Spleen (tissue), 11 donors: ENCODE measurements at regions not wholly inside any gene's neighbourhood (a gene's known extent, or its start where the extent isn't known, plus 50 kb on each side); places are given as distances from the start of the nearest gene placed in this dataset.

Experiments used
- DNase-seq: peaks from one replicate; pipeline ENCODE4 v3.0.0-alpha.2; 2020
- H3K27ac ChIP-seq, 8 donors: fragments of 200-600 bp; sonication (generic) in 7 of 8; 1 replicate in 4 of 8; 2 replicates in 4 of 8; pipeline versions ENCODE4 v1.5.0 to v1.8.0; 2016 to 2021; ENCODE audit warnings: inconsistent platforms in 4 of 8, mild to moderate bottlenecking in 4 of 8, moderate library complexity in 1 of 8
- H3K27me3 ChIP-seq, 7 donors: fragments of 200-600 bp; sonication (generic) in 6 of 7; replicated peaks in 1 of 7; 1 replicate in 4 of 7; 2 replicates in 3 of 7; pipeline versions ENCODE4 v1.5.0 to v1.8.0; 2016 to 2021; ENCODE audit warnings: inconsistent platforms in 3 of 7, mild to moderate bottlenecking in 1 of 7
- H3K36me3 ChIP-seq, 6 donors: fragments of 200-600 bp; sonication (generic) in 5 of 6; 1 replicate in 4 of 6; 2 replicates in 2 of 6; pipeline versions ENCODE4 v1.5.0 to v1.8.0; 2016 to 2021; ENCODE audit warnings: inconsistent platforms in 2 of 6
- H3K4me1 ChIP-seq, 6 donors: fragments of 200-600 bp; sonication (generic) in 5 of 6; 1 replicate in 3 of 6; 2 replicates in 3 of 6; pipeline versions ENCODE4 v1.5.0 to v1.8.0; 2016 to 2021; ENCODE audit warnings: inconsistent platforms in 3 of 6
- H3K4me3 ChIP-seq, 8 donors: fragments of 200-600 bp; sonication (generic) in 7 of 8; 1 replicate in 4 of 8; 2 replicates in 4 of 8; pipeline versions ENCODE4 v1.5.0 to v1.8.0; 2016 to 2021; ENCODE audit warnings: inconsistent platforms in 4 of 8, mild to moderate bottlenecking in 4 of 8, moderate library complexity in 2 of 8
- H3K9me3 ChIP-seq, 8 donors: fragments of 200-600 bp; sonication (generic) in 7 of 8; 1 replicate in 4 of 8; 2 replicates in 4 of 8; pipeline versions ENCODE4 v1.5.0 to v1.8.0; 2016 to 2021; ENCODE audit warnings: inconsistent platforms in 4 of 8
- CTCF ChIP-seq, 11 experiments: fragments of 200-600 bp in 7 of 11; fragments of 450-650 bp in 4 of 11; sonication (generic) in 4 of 11; IDR thresholded peaks in 8 of 11; conservative IDR thresholded peaks in 3 of 11; 1 replicate in 7 of 11; 2 replicates in 4 of 11; pipeline versions ENCODE4 v1.4.0 to v1.8.0; 2016 to 2021; ENCODE audit warnings: antibody characterized with exemption in 11 of 11, inconsistent platforms in 4 of 11, mild to moderate bottlenecking in 1 of 11
- POLR2A ChIP-seq, 3 donors: fragments of 450-650 bp; IDR thresholded peaks; one replicate each; pipeline ENCODE4 v1.5.1; 2017; ENCODE audit warnings: antibody characterized with exemption in 3 of 3, mild to moderate bottlenecking in 1 of 3
- POLR2AphosphoS5 ChIP-seq, 3 donors: sonication (generic); formaldehyde crosslinking; IDR thresholded peaks; one replicate each; pipeline ENCODE4 v1.5.1; 2017; ENCODE audit warnings: antibody characterized with exemption in 3 of 3
- WGBS, 5 donors: extraction: QIAGEN DNeasy Blood & Tissue Kit in 3 of 5; methylation state at CpG; one replicate each; pipeline versions ENCODE4 v1.1.5 to v1.1.7; 2013 to 2018; 5-methylcytosine and 5-hydroxymethylcytosine counted together
- intact Hi-C: fragments of 100-400 bp; cut with DNase I; formaldehyde crosslinking; loops from one replicate; pipeline ENCODE4 v1.15.0; 2023; ENCODE audit warnings: low total_unique reads
- donor health status: healthy with polysubstance abuse.
- donor health status: DM: no; HTN: no; CAD: no; lungs with moderate emphysema.
- donor health status: DM: no; HTN: no; CAD: no.
- donor health status: Bipolar disorder and iron deficiency.
- donor health status: healthy.
- donor health status: DM: no; HTN: no; CAD: no.
- donor health status: DM: yes; HTN: yes; CAD: no.

GRCh38 chr13:63542770-63543169 is 2127.1 kb upstream of the PCDH20 start:
- no peaks in the 10 kb centered on the region for H3K27me3 ChIP-seq
- 62 to 91% (median 79%) methylated on average over 1 of the region's 1 CpG for WGBS, 5 donors
- DNase-seq, result no peak

GRCh38 chr13:63541336-63541735 is 2125.7 kb upstream of the PCDH20 start:
- Histone ChIP-seq H3K4me1 (no peaks in the 10 kb centered on the region), H3K4me3 (no peak overlapping the region), H3K9me3 (peaks cover 0 to 11% (median 0%) of the 10 kb centered on the region in 8 donors), H3K27me3 (no peaks in the 10 kb centered on the region), H3K36me3 (no peaks in the 10 kb centered on the region), H3K27ac (no peak overlapping the region)
- DNase-seq, result no peak
- intact Hi-C loops, result no loop called here
- 43 to 56% (median 51%) methylated on average over 6 of the region's 6 CpGs for WGBS, 5 donors
- TF ChIP-seq CTCF (IDR thresholded peaks at IDR 0.05 in 8 of 11, conservative IDR thresholded peaks at IDR 0.05 in 3 of 11), result no peak
- TF ChIP-seq POLR2A (IDR thresholded peaks at IDR 0.05), result no peak
- no peak for TF ChIP-seq POLR2AphosphoS5 (IDR thresholded peaks at IDR 0.05)

More at GRCh38 chr13:63542770-63543169, 2127.1 kb upstream of the PCDH20 start:
- no peak overlapping the region for H3K27ac ChIP-seq
- intact Hi-C loops, result no loop called here
- TF ChIP-seq POLR2A (IDR thresholded peaks at IDR 0.05) (no peak), POLR2AphosphoS5 (IDR thresholded peaks at IDR 0.05) (no peak), CTCF (IDR thresholded peaks at IDR 0.05 in 8 of 11, conservative IDR thresholded peaks at IDR 0.05 in 3 of 11) (no peak)
- no peaks in the 10 kb centered on the region for H3K4me1 ChIP-seq
- no peaks in the 10 kb centered on the region for H3K36me3 ChIP-seq
- no peak overlapping the region for H3K4me3 ChIP-seq
- peaks cover 0 to 11% (median 0%) of the 10 kb centered on the region in 8 donors for H3K9me3 ChIP-seq

- Histone ChIP-seq H3K27ac (no peak overlapping the region), H3K9me3 (peaks cover 0 to 9% (median 0%) of the 10 kb centered on the region in 8 donors), H3K27me3 (no peaks in the 10 kb centered on the region), H3K4me1 (no peaks in the 10 kb centered on the region), H3K36me3 (no peaks in the 10 kb centered on the region), H3K4me3 (no peak overlapping the region)
- DNase-seq, result no peak
- WGBS, 5 donors, result 6 to 24% (median 11%) methylated on average over 1 of the region's 1 CpG
- intact Hi-C loops, result no loop called here
- TF ChIP-seq CTCF (IDR thresholded peaks at IDR 0.05 in 8 of 11, conservative IDR thresholded peaks at IDR 0.05 in 3 of 11), result no peak
- no peak for TF ChIP-seq POLR2AphosphoS5 (IDR thresholded peaks at IDR 0.05)
- TF ChIP-seq POLR2A (IDR thresholded peaks at IDR 0.05), result no peak
Observed at GRCh38 chr13:63540061-63540460, 2124.4 kb upstream of the PCDH20 start.

GRCh38 chr13:63517371-63517770 is 2101.7 kb upstream of the PCDH20 start:
- H3K4me1 ChIP-seq, result no peaks in the 10 kb centered on the region
- WGBS, 5 donors, result 74 to 86% (median 78%) methylated on average over 9 of the region's 9 CpGs
- TF ChIP-seq POLR2AphosphoS5 (IDR thresholded peaks at IDR 0.05), result no peak
- no peak for TF ChIP-seq POLR2A (IDR thresholded peaks at IDR 0.05)
- no peak for TF ChIP-seq CTCF (IDR thresholded peaks at IDR 0.05 in 8 of 11, conservative IDR thresholded peaks at IDR 0.05 in 3 of 11)
- H3K9me3 ChIP-seq, result peaks cover 0 to under 1% (median 0%) of the 10 kb centered on the region in 8 donors
- no peaks in the 10 kb centered on the region for H3K27me3 ChIP-seq
- H3K27ac ChIP-seq, result no peak overlapping the region
- no peak for DNase-seq
- intact Hi-C loops, result no loop called here
- no peak overlapping the region for H3K4me3 ChIP-seq
- H3K36me3 ChIP-seq, result no peaks in the 10 kb centered on the region
